Lower leg skin (tissue), 4 donors: ENCODE measurements at regions not wholly inside any gene's neighbourhood (a gene's known extent, or its start where the extent isn't known, plus 50 kb on each side); places are given as distances from the start of the nearest gene placed in this dataset.

Experiments used
- DNase-seq, 2 donors: peaks; one replicate each; pipeline ENCODE4 v3.0.0-alpha.2; 2019; ENCODE audit warnings: low spot score in 2 of 2
- H3K4me3 ChIP-seq: fragments of 200-600 bp; sonication (generic); 2 replicates; pipeline ENCODE4 v1.5.1; 2017; ENCODE audit warnings: mild to moderate bottlenecking, low read depth; ENCODE audit not compliant: poor library complexity, severe bottlenecking
- CTCF ChIP-seq, 3 donors: fragments of 450-650 bp; IDR thresholded peaks; one replicate each; pipeline ENCODE4 v1.5.1; 2016; ENCODE audit warnings: antibody characterized with exemption in 3 of 3, mild to moderate bottlenecking in 3 of 3, moderate library complexity in 2 of 3
- POLR2A ChIP-seq, 2 donors: fragments of 450-650 bp; IDR thresholded peaks; one replicate each; pipeline ENCODE4 v1.6.1; 2016 to 2017; ENCODE audit warnings: antibody characterized with exemption in 2 of 2, mild to moderate bottlenecking in 1 of 2, moderate library complexity in 1 of 2
- WGBS, 2 donors: methylation state at CpG; one replicate each; pipeline ENCODE4 v1.1.5; 2018; 5-methylcytosine and 5-hydroxymethylcytosine counted together
- intact Hi-C: fragments of 100-400 bp; cut with DNase I; formaldehyde crosslinking; loops from one replicate; pipeline ENCODE4 v1.15.0; 2023; ENCODE audit warnings: low total_unique reads

DNA sequence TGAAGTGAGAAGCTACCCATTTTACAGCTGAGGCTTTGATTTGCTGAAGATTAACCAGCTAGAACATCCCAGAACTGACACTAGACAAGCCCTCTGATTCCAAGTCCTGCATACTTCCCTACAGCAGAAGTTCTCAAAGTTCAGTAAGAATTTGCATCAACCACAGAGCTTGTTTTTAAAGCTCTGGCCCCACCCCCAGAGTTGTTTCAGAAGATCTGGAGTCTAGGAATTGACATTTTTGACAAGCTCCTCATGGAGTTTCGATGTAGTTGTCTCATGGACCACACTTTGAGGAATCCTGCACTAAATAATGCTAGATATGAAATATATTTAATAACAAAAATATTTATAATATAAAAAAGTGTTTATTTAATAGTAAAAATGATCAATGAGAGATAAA lies 120.3 kb upstream of the ADAMTS18 start:
- intact Hi-C loops, result no loop called here
- TF ChIP-seq POLR2A (IDR thresholded peaks at IDR 0.05) (no peak), CTCF (IDR thresholded peaks at IDR 0.05) (no peak)
- DNase-seq, result no peak
- WGBS, 2 donors, result 86 to 88% methylated on average over 1 of the region's 1 CpG
- no peak overlapping the region for H3K4me3 ChIP-seq

- intact Hi-C loops, result no loop called here
- no peak for TF ChIP-seq CTCF (IDR thresholded peaks at IDR 0.05)
- TF ChIP-seq POLR2A (IDR thresholded peaks at IDR 0.05), result no peak
- H3K4me3 ChIP-seq, result no peak overlapping the region
- WGBS, 2 donors, result 52% methylated on average over 12 of the region's 12 CpGs
- no peak for DNase-seq
These were observed 121.0 kb upstream of the ADAMTS18 start for GRCh38 chr16:77555791-77556190.

GRCh38 chr16:77556201-77556873 lies 121.5 kb upstream of the ADAMTS18 start:
- intact Hi-C loops, result no loop called here
- 64 to 72% methylated on average over 10 of the region's 10 CpGs for WGBS, 2 donors

DNA sequence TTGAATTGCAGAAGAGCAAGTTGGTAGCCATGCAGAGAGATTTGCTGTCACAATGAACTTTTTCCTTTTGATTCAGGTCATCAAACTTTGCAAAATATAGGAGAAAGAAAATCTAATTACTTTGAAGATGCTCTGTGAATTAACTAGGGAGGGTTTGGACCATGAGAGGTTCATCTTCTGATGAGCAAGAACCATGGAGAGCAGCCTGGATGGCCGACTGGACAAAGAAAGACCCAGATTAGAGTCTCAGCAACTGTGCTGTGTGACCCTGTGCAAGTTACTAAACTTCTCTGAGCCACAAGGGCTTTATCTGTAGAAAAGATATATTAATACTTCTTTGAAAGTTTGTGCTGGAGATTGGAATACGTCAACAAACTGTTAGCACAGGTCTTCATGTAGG lies 122.6 kb upstream of the ADAMTS18 start:
- WGBS, 2 donors, result 27 to 80% methylated on average over 2 of the region's 2 CpGs
- TF ChIP-seq CTCF (IDR thresholded peaks at IDR 0.05) (no peak), POLR2A (IDR thresholded peaks at IDR 0.05) (no peak)
- H3K4me3 ChIP-seq, result no peak overlapping the region
- intact Hi-C loops, result no loop called here
- DNase-seq, result no peak

More at GRCh38 chr16:77556201-77556873, 121.5 kb upstream of the ADAMTS18 start:
- TF ChIP-seq POLR2A (IDR thresholded peaks at IDR 0.05) (no peak), CTCF (IDR thresholded peaks at IDR 0.05) (no peak)
- H3K4me3 ChIP-seq, result no peak overlapping the region
- no peak for DNase-seq

- WGBS, 2 donors, result 71 to 77% methylated on average over 2 of the region's 2 CpGs
- TF ChIP-seq POLR2A (IDR thresholded peaks at IDR 0.05) (no peak), CTCF (IDR thresholded peaks at IDR 0.05) (no peak)
- no peak overlapping the region for H3K4me3 ChIP-seq
- intact Hi-C loops, result no loop called here
- DNase-seq, result no peak
These were observed 124.0 kb upstream of the ADAMTS18 start for GRCh38 chr16:77558786-77559185.

DNA sequence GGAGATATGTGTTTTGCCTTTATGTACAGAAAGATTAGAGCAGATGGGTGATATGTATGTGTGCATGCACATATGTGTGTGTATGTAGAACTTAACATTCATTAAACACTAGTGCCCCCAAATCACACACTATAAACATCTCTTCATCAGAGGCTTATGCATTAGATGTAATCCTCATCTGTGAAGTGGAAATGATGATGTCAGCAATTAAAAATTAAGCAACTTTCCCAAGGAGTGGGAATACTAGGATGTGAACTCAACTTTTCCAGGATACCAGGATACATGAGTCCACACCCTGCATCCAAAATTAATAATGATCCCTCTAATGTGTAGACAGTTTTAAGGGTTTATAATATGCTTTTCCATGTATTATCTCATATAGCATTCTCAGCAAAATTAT lies 127.7 kb upstream of the ADAMTS18 start:
- intact Hi-C loops, result no loop called here
- DNase-seq, result no peak
- no peak overlapping the region for H3K4me3 ChIP-seq
- TF ChIP-seq POLR2A (IDR thresholded peaks at IDR 0.05) (no peak), CTCF (IDR thresholded peaks at IDR 0.05) (no peak)
